CD4-positive, alpha-beta memory T cell (primary cell): ENCODE measurements at regions not wholly inside any gene's neighbourhood (a gene's known extent, or its start where the extent isn't known, plus 50 kb on each side); places are given as distances from the start of the nearest gene placed in this dataset.
"Not testable (repeated sequence)": the region's sequence is repeated elsewhere in the genome, so short reads cannot be mapped to it uniquely, and the experiment has no call there.

ENCODE experiments used
- CTCF ChIA-PET: fragments of 350-600 bp; sonication (Branson Sonifier 250); formaldehyde crosslinking; loops from one replicate; lab custom pipeline; 2021; ENCODE audit warnings: inconsistent platforms; ENCODE audit not compliant: partially characterized antibody; lab: Charles Lee
- POLR2A ChIA-PET: fragments of 350-600 bp; sonication (Branson Sonifier 250); formaldehyde crosslinking; loops from one replicate; lab custom pipeline; 2021; ENCODE audit not compliant: partially characterized antibody; lab: Charles Lee
- DNase-seq, 5 donors: peaks; one replicate each; pipeline versions ENCODE4 v3.0.0 to v3.0.0-alpha.2; 2020 to 2022; ENCODE audit warnings: mixed read lengths in 1 of 5
- H3K27ac ChIP-seq: one replicate; pipeline ENCODE4 v1.7.0; 2013; ENCODE audit warnings: low read depth, low read length
- H3K27me3 ChIP-seq: 2 replicates; pipeline ENCODE4 v1.7.0; 2013; ENCODE audit warnings: mild to moderate bottlenecking, low read length, moderate library complexity; ENCODE audit not compliant: insufficient read depth
- H3K36me3 ChIP-seq: 2 replicates; pipeline ENCODE4 v1.7.0; 2013; ENCODE audit warnings: mild to moderate bottlenecking, low read length, moderate library complexity; ENCODE audit not compliant: insufficient read depth
- H3K4me1 ChIP-seq: 2 replicates; pipeline ENCODE4 v1.7.0; 2013; ENCODE audit warnings: mild to moderate bottlenecking, low read length, moderate library complexity; ENCODE audit not compliant: insufficient read depth
- H3K4me3 ChIP-seq, 2 donors: one replicate each; pipeline ENCODE4 v1.7.0; 2013; ENCODE audit warnings: low read length in 2 of 2, mild to moderate bottlenecking in 1 of 2
- H3K9me3 ChIP-seq, 2 donors: one replicate each; pipeline ENCODE4 v1.7.0; 2013; ENCODE audit warnings: low read length in 2 of 2, control low read depth in 1 of 2; ENCODE audit not compliant: control insufficient read depth in 1 of 2
- H3K27ac Mint-ChIP-seq, 7 donors: one replicate each; pipeline ENCODE4 v1.8.0; 2020 to 2021; ENCODE audit warnings: mixed read lengths in 7 of 7, mild to moderate bottlenecking in 6 of 7, inconsistent platforms in 3 of 7, moderate library complexity in 3 of 7
- H3K27me3 Mint-ChIP-seq, 2 donors: one replicate each; pipeline ENCODE4 v1.8.0; 2020 to 2021; ENCODE audit warnings: mixed read lengths in 2 of 2
- H3K36me3 Mint-ChIP-seq, 2 donors: one replicate each; pipeline ENCODE4 v1.8.0; 2020 to 2021; ENCODE audit warnings: mixed read lengths in 2 of 2, inconsistent platforms in 1 of 2, mild to moderate bottlenecking in 1 of 2
- H3K4me1 Mint-ChIP-seq, 4 donors: one replicate each; pipeline ENCODE4 v1.8.0; 2020 to 2021; ENCODE audit warnings: mixed read lengths in 4 of 4, mild to moderate bottlenecking in 1 of 4
- H3K4me3 Mint-ChIP-seq, 8 donors: one replicate each; pipeline ENCODE4 v1.8.0; 2020 to 2021; ENCODE audit warnings: mixed read lengths in 8 of 8, mild to moderate bottlenecking in 7 of 8, moderate library complexity in 6 of 8, inconsistent platforms in 3 of 8
- H3K9me3 Mint-ChIP-seq, 8 donors: one replicate each; pipeline ENCODE4 v1.8.0; 2020 to 2021; ENCODE audit warnings: mixed read lengths in 8 of 8, mild to moderate bottlenecking in 5 of 8, inconsistent platforms in 3 of 8, moderate library complexity in 1 of 8
- intact Hi-C: fragments of 100-400 bp; cut with micrococcal nuclease; formaldehyde crosslinking; loops from one replicate; pipeline ENCODE4 v1.15.1; 2023

GRCh38 chr2:77664491-77664890 lies 142.3 kb upstream of the LRRTM4 start:
- Mint-ChIP-seq H3K4me3 (no peak overlapping the region), H3K27me3 (no peaks in the 10 kb centered on the region), H3K36me3 (no peaks in the 10 kb centered on the region), H3K4me1 (no peaks in the 10 kb centered on the region), H3K27ac (no peak overlapping the region), H3K9me3 (peaks cover 0 to 12% (median 5%) of the 10 kb centered on the region in 8 donors)
- Histone ChIP-seq H3K27ac (no peak overlapping the region), H3K4me3 (no peak overlapping the region), H3K36me3 (no peaks in the 10 kb centered on the region), H3K9me3 (no peaks in the 10 kb centered on the region), H3K27me3 (no peaks in the 10 kb centered on the region), H3K4me1 (no peaks in the 10 kb centered on the region)
- ChIA-PET POLR2A (no interaction called here), CTCF (interaction anchor here (0.7 kb wide), 1 partner anchor 56 kb away, joined by 4 read pairs; no protein-coding TSS in a partner anchor)
- intact Hi-C loops = no loop called here
- DNase-seq = no peak

- intact Hi-C loops = no loop called here
- POLR2A ChIA-PET = interaction anchor here (0.7 kb wide), 1 partner anchor 1490 kb away, joined by 3 read pairs; no protein-coding TSS in a partner anchor
- Mint-ChIP-seq H3K4me3 (no peak overlapping the region), H3K4me1 (no peaks in the 10 kb centered on the region), H3K36me3 (no peaks in the 10 kb centered on the region), H3K27ac (no peak overlapping the region), H3K9me3 (peaks cover 0 to 6% (median 3%) of the 10 kb centered on the region in 8 donors), H3K27me3 (no peaks in the 10 kb centered on the region)
- H3K27ac ChIP-seq = no peak overlapping the region
- CTCF ChIA-PET = no interaction called here
- no peak overlapping the region for H3K4me3 ChIP-seq
- no peaks in the 10 kb centered on the region for H3K4me1 ChIP-seq
- no peaks in the 10 kb centered on the region for H3K36me3 ChIP-seq
- H3K9me3 ChIP-seq = no peaks in the 10 kb centered on the region
- H3K27me3 ChIP-seq = no peaks in the 10 kb centered on the region
- no peak for DNase-seq
These were observed 144.2 kb upstream of the LRRTM4 start for GRCh38 chr2:77666251-77666980.

GRCh38 chr2:77684543-77685319 lies 162.6 kb upstream of the LRRTM4 start:
- H3K27ac ChIP-seq, H3K9me3 ChIP-seq, H3K36me3 Mint-ChIP-seq, H3K27me3 Mint-ChIP-seq, H3K36me3 ChIP-seq, H3K9me3 Mint-ChIP-seq, intact Hi-C loops, H3K4me1 Mint-ChIP-seq, DNase-seq, CTCF ChIA-PET, H3K27ac Mint-ChIP-seq, H3K4me3 ChIP-seq, H3K27me3 ChIP-seq, H3K4me1 ChIP-seq, POLR2A ChIA-PET: not testable (repeated sequence)
- peak overlapping the region in 1 of 8 donors; percentile 7 for H3K4me3 Mint-ChIP-seq

- H3K27ac ChIP-seq = no peak overlapping the region
- H3K9me3 Mint-ChIP-seq = peaks cover 0 to 10% (median 4%) of the 10 kb centered on the region in 8 donors
- no peak overlapping the region for H3K4me3 Mint-ChIP-seq
- no peaks in the 10 kb centered on the region for H3K27me3 Mint-ChIP-seq
- no peak overlapping the region for H3K27ac Mint-ChIP-seq
- no peak for DNase-seq
- intact Hi-C loops = no loop called here
- no peaks in the 10 kb centered on the region for H3K36me3 Mint-ChIP-seq
- no peaks in the 10 kb centered on the region for H3K36me3 ChIP-seq
- H3K9me3 ChIP-seq = no peaks in the 10 kb centered on the region
- H3K4me1 Mint-ChIP-seq = no peaks in the 10 kb centered on the region
- CTCF ChIA-PET = no interaction called here
- H3K27me3 ChIP-seq = no peaks in the 10 kb centered on the region
- no peak overlapping the region for H3K4me3 ChIP-seq
- no peaks in the 10 kb centered on the region for H3K4me1 ChIP-seq
- POLR2A ChIA-PET = no interaction called here
These were observed 190.4 kb upstream of the LRRTM4 start for GRCh38 chr2:77712601-77713000.

GRCh38 chr2:77713412-77713811 lies 191.2 kb upstream of the LRRTM4 start:
- H3K4me1 ChIP-seq = no peaks in the 10 kb centered on the region
- Mint-ChIP-seq H3K36me3 (no peaks in the 10 kb centered on the region), H3K27me3 (no peaks in the 10 kb centered on the region), H3K4me1 (no peaks in the 10 kb centered on the region), H3K4me3 (no peak overlapping the region), H3K9me3 (peaks cover 0 to 9% (median 3%) of the 10 kb centered on the region in 8 donors), H3K27ac (no peak overlapping the region)
- DNase-seq = no peak
- H3K4me3 ChIP-seq = no peak overlapping the region
- no peak overlapping the region for H3K27ac ChIP-seq
- no peaks in the 10 kb centered on the region for H3K9me3 ChIP-seq
- ChIA-PET POLR2A (no interaction called here), CTCF (no interaction called here)
- no peaks in the 10 kb centered on the region for H3K36me3 ChIP-seq
- H3K27me3 ChIP-seq = no peaks in the 10 kb centered on the region
- intact Hi-C loops = no loop called here

GRCh38 chr2:77720115-77720514 lies 197.9 kb upstream of the LRRTM4 start:
- H3K4me1 Mint-ChIP-seq = no peaks in the 10 kb centered on the region
- intact Hi-C loops = no loop called here
- POLR2A ChIA-PET = no interaction called here
- H3K36me3 Mint-ChIP-seq = no peaks in the 10 kb centered on the region
- CTCF ChIA-PET = no interaction called here
- no peak overlapping the region for H3K27ac Mint-ChIP-seq
- Histone ChIP-seq H3K27me3 (no peaks in the 10 kb centered on the region), H3K36me3 (no peaks in the 10 kb centered on the region), H3K4me3 (no peak overlapping the region), H3K4me1 (no peaks in the 10 kb centered on the region), H3K9me3 (no peaks in the 10 kb centered on the region), H3K27ac (no peak overlapping the region)
- no peak for DNase-seq
- H3K9me3 Mint-ChIP-seq = peaks cover 0 to 21% (median 5%) of the 10 kb centered on the region in 8 donors
- H3K27me3 Mint-ChIP-seq = no peaks in the 10 kb centered on the region
- no peak overlapping the region for H3K4me3 Mint-ChIP-seq

GRCh38 chr2:77721593-77721992 lies 199.4 kb upstream of the LRRTM4 start:
- Histone ChIP-seq H3K4me3 (no peak overlapping the region), H3K27me3 (no peaks in the 10 kb centered on the region), H3K4me1 (no peaks in the 10 kb centered on the region), H3K27ac (no peak overlapping the region), H3K36me3 (no peaks in the 10 kb centered on the region), H3K9me3 (no peaks in the 10 kb centered on the region)
- Mint-ChIP-seq H3K4me1 (no peaks in the 10 kb centered on the region), H3K27ac (no peak overlapping the region), H3K36me3 (no peaks in the 10 kb centered on the region), H3K9me3 (peaks cover 0 to 19% (median 5%) of the 10 kb centered on the region in 8 donors), H3K4me3 (no peak overlapping the region), H3K27me3 (no peaks in the 10 kb centered on the region)
- no peak for DNase-seq
- intact Hi-C loops = no loop called here
- CTCF ChIA-PET = no interaction called here
- POLR2A ChIA-PET = no interaction called here
